ENCODE measurements at regions not wholly inside any gene's neighbourhood (a gene's known extent, or its start where the extent isn't known, plus 50 kb on each side); places are given as distances from the start of the nearest gene placed in this dataset.

- no peak for TF ChIP-seq USF2 (IDR thresholded peaks at IDR 0.05; ENCODE audit: low read length)
- no peak for TF ChIP-seq CREB1 (IDR thresholded peaks at IDR 0.05)
These were observed 125.9 kb upstream of the ACTBL2 start for GRCh38 chr5:57608542-57608941.

Measured in H1 (cell line).